ENCODE measurements at regions not wholly inside any gene's neighbourhood (a gene's known extent, or its start where the extent isn't known, plus 50 kb on each side); places are given as distances from the start of the nearest gene placed in this dataset.

DNA sequence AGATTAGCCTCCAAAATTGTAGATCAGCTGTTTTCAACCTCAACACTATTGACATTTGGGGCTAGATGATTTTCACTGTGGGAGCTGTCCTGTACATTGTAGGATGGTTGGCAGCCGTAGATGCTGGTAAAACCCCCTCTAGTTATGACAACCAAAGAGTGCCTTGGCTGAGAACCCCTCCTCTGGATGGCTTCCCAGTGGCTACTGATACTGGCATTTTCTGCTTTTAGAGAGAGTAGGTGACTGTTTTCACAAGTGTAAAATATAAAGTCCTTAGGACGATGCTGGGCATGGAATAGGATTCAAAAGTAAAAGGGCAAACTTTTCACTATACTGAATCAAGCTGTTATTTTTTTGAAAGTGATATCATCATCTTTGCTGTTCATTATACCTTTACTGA, 1048.8 kb upstream of the EEF2KMT start:
- no peak overlapping the region for H3K4me3 ChIP-seq
- in situ Hi-C loops (cut with MboI; ENCODE audit: low pct_unique_long_range_greater_than_20kb in 2 of 9, low sequenced_read_pairs in 9 of 9, unreplicated experiment in 9 of 9) = no loop called here
- no peak for ATAC-seq (replicated peaks in 6 of 8)
- H3K27ac ChIP-seq = no peak overlapping the region
- peaks cover 0 to 19% of the 10 kb centered on the region in 2 donors for H3K4me1 ChIP-seq (replicated peaks in 1 of 2)
- WGBS, 10 experiments = 21 to 100% (median 61%) methylated on average over 1 to 2 of the region's 2 CpGs; no CpG with 5 or more reads in 5 of the 10 experiments

DNA sequence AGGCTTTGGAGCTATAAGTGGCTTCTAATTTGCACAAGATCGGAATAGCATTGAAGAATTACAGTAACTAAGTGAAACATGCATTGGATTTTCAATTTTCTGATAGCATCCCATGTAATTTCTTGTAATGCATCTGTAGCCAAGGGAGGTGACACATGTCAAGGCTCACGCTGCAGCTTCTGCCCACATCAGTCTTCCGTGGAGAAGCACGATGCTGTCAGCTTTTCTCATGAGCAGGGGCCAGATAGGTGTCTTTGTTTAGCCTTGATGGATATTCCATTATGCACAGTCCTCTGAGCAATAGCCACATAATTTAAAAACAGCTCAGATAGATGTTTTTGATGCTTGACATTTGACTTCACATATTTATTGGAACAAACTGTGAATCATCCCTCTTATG, 1046.9 kb upstream of the EEF2KMT start:
- H3K27ac ChIP-seq = no peak overlapping the region
- H3K4me3 ChIP-seq = no peak overlapping the region
- peaks cover 0 to 19% of the 10 kb centered on the region in 2 donors for H3K4me1 ChIP-seq (replicated peaks in 1 of 2)
- in situ Hi-C loops (cut with MboI; ENCODE audit: low pct_unique_long_range_greater_than_20kb in 2 of 9, low sequenced_read_pairs in 9 of 9, unreplicated experiment in 9 of 9) = no loop called here
- peak in 3 of 8 experiments; percentile 93 to 96 (median 95) for ATAC-seq (replicated peaks in 6 of 8)
- 0 to 83% (median 47%) methylated on average over 1 to 4 of the region's 4 CpGs; no CpG with 5 or more reads in 1 of the 10 experiments for WGBS, 10 experiments

DNA sequence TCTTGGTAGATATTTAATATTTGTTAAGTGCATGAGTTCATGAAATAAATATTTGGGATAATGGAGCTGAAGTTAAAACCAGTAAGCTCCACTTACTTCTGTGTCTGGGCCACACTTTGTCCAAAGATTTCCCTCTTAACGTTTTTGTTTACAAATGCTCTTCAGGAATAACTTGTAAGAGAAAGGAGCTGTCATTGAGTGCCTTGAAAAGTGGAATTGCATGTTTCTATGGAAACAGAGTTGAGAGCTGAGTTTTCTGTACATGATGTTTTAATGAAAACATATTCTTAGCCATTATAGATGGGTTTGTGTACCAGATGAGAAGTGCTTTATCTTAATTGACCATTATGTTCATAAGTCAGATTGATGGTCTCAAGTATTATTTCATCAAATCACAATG, 1045.4 kb upstream of the EEF2KMT start:
- in situ Hi-C loops (cut with MboI; ENCODE audit: low pct_unique_long_range_greater_than_20kb in 2 of 9, low sequenced_read_pairs in 9 of 9, unreplicated experiment in 9 of 9) = no loop called here
- Histone ChIP-seq H3K4me3 (no peak overlapping the region), H3K27ac (no peak overlapping the region), H3K4me1 (replicated peaks in 1 of 2) (peaks cover 0 to 9% of the 10 kb centered on the region in 2 donors)
- peak in 3 of 8 experiments; percentile 20 to 22 (median 21) for ATAC-seq (replicated peaks in 6 of 8)
- WGBS, 10 experiments = 0 to 38% (median 0%) methylated on average over 1 of the region's 1 CpG; no CpG with 5 or more reads in 2 of the 10 experiments

DNA sequence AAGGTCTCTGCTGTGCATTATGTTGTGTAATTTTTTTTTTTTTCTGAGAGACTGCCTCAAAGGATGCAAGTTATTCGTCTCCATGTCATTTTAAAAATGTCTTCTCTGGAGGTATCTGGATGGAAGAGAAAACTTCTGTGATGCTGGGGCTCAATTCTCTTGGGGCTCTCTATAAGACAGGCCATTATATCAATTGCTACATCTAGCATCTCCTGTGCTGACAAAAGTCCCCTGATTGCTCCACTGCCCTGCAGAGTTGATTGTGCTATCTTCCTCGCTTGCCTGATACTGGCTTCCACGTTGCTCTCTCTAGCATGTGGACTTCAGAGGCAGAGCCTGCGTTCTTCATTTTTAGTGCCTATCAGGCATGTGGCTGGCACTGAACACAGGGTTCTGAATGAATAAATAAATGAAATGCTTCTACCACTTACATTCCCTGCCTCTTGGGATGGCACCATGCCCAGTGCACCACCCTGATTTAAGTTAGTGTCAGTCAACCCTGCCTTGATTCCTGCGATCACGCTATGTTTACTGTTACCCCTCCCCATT, 1035.5 kb upstream of the EEF2KMT start:
- WGBS, 10 experiments = 11 to 94% (median 60%) methylated on average over 3 to 6 of the region's 6 CpGs; no CpG with 5 or more reads in 3 of the 10 experiments
- H3K4me1 ChIP-seq (replicated peaks in 1 of 2) = peaks cover 0 to 8% of the 10 kb centered on the region in 2 donors

DNA sequence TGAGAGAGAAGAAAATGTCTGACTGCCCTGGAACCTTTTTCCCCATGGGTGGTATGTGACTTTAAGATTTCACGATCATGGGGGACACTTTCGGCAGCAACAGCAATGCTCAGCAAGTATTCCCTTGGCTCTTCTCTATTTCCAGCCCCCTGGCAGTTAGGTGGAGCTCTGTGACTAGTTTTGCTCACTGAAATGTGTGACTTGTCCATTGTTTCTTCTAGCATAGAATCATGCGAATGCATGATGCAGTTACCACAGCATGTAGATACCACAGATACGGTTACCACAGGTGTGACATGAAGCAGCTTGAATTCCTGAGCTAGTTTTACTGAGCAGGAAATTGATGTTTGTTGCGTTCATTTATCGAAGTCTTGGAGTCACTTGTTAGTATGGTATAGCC, 1034.5 kb upstream of the EEF2KMT start:
- in situ Hi-C loops (cut with MboI; ENCODE audit: low pct_unique_long_range_greater_than_20kb in 2 of 9, low sequenced_read_pairs in 9 of 9, unreplicated experiment in 9 of 9) = no loop called here
- no peak overlapping the region for H3K27ac ChIP-seq
- peaks cover 0 to 8% of the 10 kb centered on the region in 2 donors for H3K4me1 ChIP-seq (replicated peaks in 1 of 2)
- ATAC-seq (replicated peaks in 6 of 8) = peak in 1 of 8 experiments; percentile 35
- no peak overlapping the region for H3K4me3 ChIP-seq
- WGBS, 10 experiments = 0 to 88% (median 59%) methylated on average over 1 to 6 of the region's 6 CpGs

More for the DNA sequence above, 1035.5 kb upstream of the EEF2KMT start:
- Histone ChIP-seq H3K4me3 (no peak overlapping the region), H3K27ac (no peak overlapping the region)
- ATAC-seq (replicated peaks in 6 of 8) = peak in 2 of 8 experiments; percentile 68 to 70
- in situ Hi-C loops (cut with MboI; ENCODE audit: low pct_unique_long_range_greater_than_20kb in 2 of 9, low sequenced_read_pairs in 9 of 9, unreplicated experiment in 9 of 9) = no loop called here

DNA sequence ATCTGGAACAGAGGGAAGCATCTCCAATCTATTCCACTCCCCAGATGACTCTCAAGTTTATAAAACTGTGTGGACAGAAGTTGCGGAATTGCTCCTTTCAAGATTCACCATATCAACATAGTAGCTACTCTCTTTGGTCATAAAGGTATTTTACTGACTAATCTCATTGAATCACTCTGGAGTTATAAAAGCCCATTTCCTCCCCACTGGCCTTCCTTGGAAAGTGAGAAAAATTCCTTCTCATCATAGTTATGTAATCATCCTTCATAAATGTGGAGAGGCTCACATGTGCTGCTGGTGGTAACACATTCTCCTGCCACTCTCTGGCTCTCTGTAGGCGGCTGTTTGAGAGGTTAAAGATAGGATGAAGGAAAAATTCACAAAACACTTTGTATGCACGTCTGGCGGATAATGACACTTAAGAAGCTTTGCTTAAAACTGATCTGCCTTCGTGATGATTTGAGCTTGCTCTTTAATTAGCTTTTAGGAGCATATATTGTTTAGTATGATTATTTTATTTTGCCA, 1034.0 kb upstream of the EEF2KMT start:
- ATAC-seq (replicated peaks in 6 of 8) = no peak

DNA sequence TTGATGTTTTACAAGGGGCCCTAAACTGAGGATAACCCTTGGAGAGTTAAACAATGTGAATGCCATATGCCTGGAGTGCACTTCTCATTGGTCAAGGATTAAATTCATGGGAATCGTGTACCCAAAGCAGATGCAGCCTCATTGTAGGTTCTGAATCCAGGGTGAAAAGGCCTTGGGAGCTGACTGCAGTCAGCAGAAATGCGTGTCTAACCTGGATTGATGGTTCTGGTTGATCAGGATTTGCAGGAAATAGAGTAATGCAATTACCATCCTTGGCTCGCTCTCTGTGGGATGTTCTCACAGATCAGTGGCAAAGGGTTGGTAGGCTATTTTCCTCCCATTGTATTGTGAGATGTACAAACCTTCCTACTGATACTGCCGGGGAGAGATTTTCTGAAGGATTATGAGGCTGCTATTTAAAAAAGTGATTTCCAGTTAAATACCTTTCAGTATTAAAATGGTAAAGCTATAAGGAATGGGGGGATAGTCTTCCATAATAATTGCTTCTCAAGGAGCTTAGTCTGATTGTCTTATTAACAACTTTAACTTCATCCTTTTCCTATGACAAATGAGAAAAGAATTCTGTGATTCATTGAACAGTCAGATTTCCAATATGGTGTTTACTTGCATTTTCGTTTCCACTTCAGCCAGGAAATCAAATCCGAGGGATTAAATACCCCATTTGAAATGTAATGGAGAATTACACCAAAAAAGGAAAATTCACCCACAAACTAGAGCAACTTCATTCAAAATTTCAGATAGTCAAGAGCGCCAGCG, 1028.1 kb upstream of the EEF2KMT start:
- no peak overlapping the region for H3K4me3 ChIP-seq
- peak in 2 of 8 experiments; percentile 55 to 56 for ATAC-seq (replicated peaks in 6 of 8)
- H3K4me1 ChIP-seq (replicated peaks in 1 of 2) = peaks cover 0 to 38% of the 10 kb centered on the region in 2 donors
- H3K27ac ChIP-seq = no peak overlapping the region
- in situ Hi-C loops (cut with MboI; ENCODE audit: low pct_unique_long_range_greater_than_20kb in 2 of 9, low sequenced_read_pairs in 9 of 9, unreplicated experiment in 9 of 9) = no loop called here
- WGBS, 10 experiments = 5 to 87% (median 35%) methylated on average over 2 to 6 of the region's 8 CpGs

More for the DNA sequence above, 1034.0 kb upstream of the EEF2KMT start:
- 0 to 86% (median 35%) methylated on average over 1 to 5 of the region's 5 CpGs; no CpG with 5 or more reads in 3 of the 10 experiments for WGBS, 10 experiments
- H3K4me3 ChIP-seq = no peak overlapping the region
- peaks cover 0 to 8% of the 10 kb centered on the region in 2 donors for H3K4me1 ChIP-seq (replicated peaks in 1 of 2)
- H3K27ac ChIP-seq = no peak overlapping the region
- in situ Hi-C loops (cut with MboI; ENCODE audit: low pct_unique_long_range_greater_than_20kb in 2 of 9, low sequenced_read_pairs in 9 of 9, unreplicated experiment in 9 of 9) = no loop called here

DNA sequence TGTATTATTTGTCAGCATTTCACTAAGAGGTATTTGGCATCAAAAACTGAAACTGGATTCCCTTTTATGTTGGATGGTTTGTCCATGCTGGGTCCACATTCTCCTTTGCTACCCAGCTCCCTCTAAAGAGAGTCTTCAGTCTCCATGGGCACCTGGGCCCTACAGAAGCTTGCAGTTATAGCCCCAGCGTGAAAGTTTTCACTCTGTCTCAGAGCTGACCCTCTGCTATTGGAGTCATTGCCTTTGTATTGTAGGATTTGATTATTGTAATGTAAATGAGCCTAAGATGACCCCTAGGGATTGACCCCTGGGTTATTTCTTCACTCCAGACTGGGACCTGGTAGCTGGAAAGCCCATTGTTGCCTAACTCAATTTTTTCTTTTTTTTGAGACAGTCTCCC, 1026.5 kb upstream of the EEF2KMT start:
- H3K27ac ChIP-seq = no peak overlapping the region
- 0 to 40% (median 0%) methylated on average over 1 of the region's 1 CpG; no CpG with 5 or more reads in 7 of the 10 experiments for WGBS, 10 experiments
- ATAC-seq (replicated peaks in 6 of 8) = no peak
- peaks cover 0 to 46% of the 10 kb centered on the region in 2 donors for H3K4me1 ChIP-seq (replicated peaks in 1 of 2)
- no peak overlapping the region for H3K4me3 ChIP-seq
- in situ Hi-C loops (cut with MboI; ENCODE audit: low pct_unique_long_range_greater_than_20kb in 2 of 9, low sequenced_read_pairs in 9 of 9, unreplicated experiment in 9 of 9) = no loop called here

DNA sequence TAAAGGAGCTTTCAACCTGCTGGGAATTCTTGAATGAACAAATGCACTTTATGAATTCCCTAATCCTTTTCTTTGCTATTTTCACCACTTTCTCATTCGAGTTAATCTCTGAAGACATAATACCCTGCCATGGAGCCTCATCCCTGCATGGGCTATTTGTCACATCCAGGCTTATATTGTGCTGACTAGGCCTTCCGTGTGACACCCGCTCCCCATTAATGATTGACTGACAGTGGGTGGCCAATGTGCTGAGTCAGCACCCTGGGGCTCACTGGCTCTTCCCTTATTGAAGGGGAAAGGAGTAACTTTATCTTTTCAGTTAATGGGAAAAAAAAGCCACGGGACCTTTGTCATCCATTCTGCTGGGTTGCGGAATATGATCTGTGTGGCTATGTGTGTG, 1024.8 kb upstream of the EEF2KMT start:
- Histone ChIP-seq H3K4me1 (replicated peaks in 1 of 2) (peaks cover 0 to 46% of the 10 kb centered on the region in 2 donors), H3K4me3 (no peak overlapping the region), H3K27ac (no peak overlapping the region)
- in situ Hi-C loops (cut with MboI; ENCODE audit: low pct_unique_long_range_greater_than_20kb in 2 of 9, low sequenced_read_pairs in 9 of 9, unreplicated experiment in 9 of 9) = no loop called here
- ATAC-seq (replicated peaks in 6 of 8) = peak in 4 of 8 experiments; percentile 44 to 97 (median 88)
- WGBS, 10 experiments = 0 to 100% (median 29%) methylated on average over 1 to 5 of the region's 5 CpGs; no CpG with 5 or more reads in 3 of the 10 experiments

DNA sequence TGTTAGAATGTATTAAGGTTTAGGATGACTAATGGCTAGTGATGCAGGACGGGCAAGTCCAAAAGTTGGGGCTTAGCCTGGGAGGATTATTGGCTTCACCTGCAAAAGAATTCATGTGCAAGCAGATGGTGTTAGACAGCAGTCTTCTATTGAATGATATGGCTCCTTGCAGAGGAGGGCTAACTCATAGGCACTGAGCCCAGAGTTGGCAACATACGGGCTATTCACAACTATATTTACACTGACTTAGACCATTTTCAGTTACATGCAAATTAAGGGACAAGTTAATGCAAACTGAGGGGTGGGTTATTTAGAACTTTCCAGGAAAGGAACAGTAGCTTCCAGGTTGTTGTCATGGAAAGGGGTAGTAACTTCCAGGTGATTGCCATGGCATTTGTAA, 1017.1 kb upstream of the EEF2KMT start:
- WGBS, 10 experiments = 0 to 100% (median 0%) methylated on average over 1 to 2 of the region's 2 CpGs; no CpG with 5 or more reads in 3 of the 10 experiments
- in situ Hi-C loops (cut with MboI; ENCODE audit: low pct_unique_long_range_greater_than_20kb in 2 of 9, low sequenced_read_pairs in 9 of 9, unreplicated experiment in 9 of 9) = no loop called here
- H3K4me3 ChIP-seq = no peak overlapping the region
- H3K4me1 ChIP-seq (replicated peaks in 1 of 2) = peaks cover 0 to 16% of the 10 kb centered on the region in 2 donors
- no peak overlapping the region for H3K27ac ChIP-seq
- no peak for ATAC-seq (replicated peaks in 6 of 8)

DNA sequence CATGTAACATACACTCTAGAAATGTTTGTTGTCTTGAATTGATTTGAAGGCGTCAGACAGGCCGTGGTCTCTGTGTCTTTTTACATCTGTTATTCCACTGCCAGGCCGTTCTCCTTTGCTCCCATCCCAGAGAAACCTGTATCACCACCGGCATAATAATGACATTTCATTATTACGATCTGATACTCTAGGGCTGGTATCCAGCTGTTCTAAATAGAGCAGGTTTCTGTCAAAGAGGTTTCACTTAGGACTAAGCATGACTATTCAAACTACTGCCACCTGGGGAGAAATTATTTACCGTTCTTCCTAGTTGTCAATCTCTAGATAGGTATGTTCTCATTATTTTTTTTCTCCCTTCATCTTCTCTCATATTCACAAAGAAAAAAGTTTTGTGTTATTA, 1016.2 kb upstream of the EEF2KMT start:
- Histone ChIP-seq H3K4me1 (replicated peaks in 1 of 2) (peaks cover 0 to 18% of the 10 kb centered on the region in 2 donors), H3K4me3 (no peak overlapping the region), H3K27ac (no peak overlapping the region)
- in situ Hi-C loops (cut with MboI; ENCODE audit: low pct_unique_long_range_greater_than_20kb in 2 of 9, low sequenced_read_pairs in 9 of 9, unreplicated experiment in 9 of 9) = no loop called here
- 0 to 90% (median 31%) methylated on average over 2 to 5 of the region's 6 CpGs for WGBS, 10 experiments
- no peak for ATAC-seq (replicated peaks in 6 of 8)

DNA sequence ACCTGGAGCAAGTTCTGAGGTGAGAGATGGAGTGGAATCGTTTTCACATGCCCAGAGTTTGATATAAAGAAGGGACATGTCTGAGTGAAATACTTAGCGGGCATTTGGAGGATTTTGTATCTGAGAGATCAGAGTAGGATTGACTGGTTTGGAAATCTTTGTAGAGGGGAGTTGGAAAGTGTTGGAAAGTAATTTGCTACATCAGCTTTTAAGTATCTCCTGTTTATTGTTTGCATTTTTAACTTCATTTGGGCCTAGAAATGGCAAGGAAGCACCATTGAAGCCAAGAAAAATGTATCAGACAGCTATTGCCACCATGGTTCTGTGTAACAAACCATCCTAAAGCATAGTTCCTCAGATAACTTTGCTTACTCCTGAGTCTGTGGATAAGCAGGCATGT, 1015.1 kb upstream of the EEF2KMT start:
- H3K4me1 ChIP-seq (replicated peaks in 1 of 2) = peaks cover 0 to 18% of the 10 kb centered on the region in 2 donors
- H3K27ac ChIP-seq = no peak overlapping the region
- 8 to 100% (median 83%) methylated on average over 1 to 2 of the region's 2 CpGs; no CpG with 5 or more reads in 3 of the 10 experiments for WGBS, 10 experiments
- H3K4me3 ChIP-seq = no peak overlapping the region
- in situ Hi-C loops (cut with MboI; ENCODE audit: low pct_unique_long_range_greater_than_20kb in 2 of 9, low sequenced_read_pairs in 9 of 9, unreplicated experiment in 9 of 9) = no loop called here
- ATAC-seq (replicated peaks in 6 of 8) = no peak

DNA sequence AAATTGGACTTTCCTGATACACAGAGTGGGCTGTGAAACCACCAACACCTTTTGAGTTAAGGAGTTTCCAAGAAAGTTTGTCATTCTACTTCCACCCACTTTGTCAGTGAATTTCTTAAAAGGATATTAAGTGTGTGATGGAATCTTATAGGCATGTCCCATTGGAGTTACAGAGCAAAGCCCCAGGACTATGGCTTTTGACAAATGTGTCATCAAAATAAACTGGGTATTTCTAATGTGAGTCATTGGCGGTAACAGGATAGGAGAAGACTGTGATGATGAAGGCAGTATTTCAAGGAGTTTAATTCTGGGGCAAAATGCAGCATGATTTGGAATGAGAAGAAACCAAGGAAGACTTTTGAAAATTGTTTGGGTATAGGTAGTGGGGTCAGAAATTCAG, 1013.8 kb upstream of the EEF2KMT start:
- in situ Hi-C loops (cut with MboI; ENCODE audit: low pct_unique_long_range_greater_than_20kb in 2 of 9, low sequenced_read_pairs in 9 of 9, unreplicated experiment in 9 of 9) = no loop called here
- H3K27ac ChIP-seq = no peak overlapping the region
- WGBS, 10 experiments = 0 to 83% (median 0%) methylated on average over 1 of the region's 1 CpG; no CpG with 5 or more reads in 7 of the 10 experiments
- peaks cover 0 to 18% of the 10 kb centered on the region in 2 donors for H3K4me1 ChIP-seq (replicated peaks in 1 of 2)
- ATAC-seq (replicated peaks in 6 of 8) = no peak
- no peak overlapping the region for H3K4me3 ChIP-seq

All from motor neuron (in vitro differentiated cells).